A549 (cell line): ENCODE measurements at regions not wholly inside any gene's neighbourhood (a gene's known extent, or its start where the extent isn't known, plus 50 kb on each side); places are given as distances from the start of the nearest gene placed in this dataset.

ENCODE experiments used
- BHLHE40 ChIP-seq: IDR thresholded peaks from 2 replicates; pipeline ENCODE4 v1.6.1; 2012; ENCODE audit warnings: low read depth, low read length, inconsistent platforms
- CHD2 ChIP-seq: fragments of 150-350 bp; IDR thresholded peaks from 2 replicates; pipeline ENCODE4 v1.6.1; 2014; ENCODE audit warnings: low read length; ENCODE audit not compliant: partially characterized antibody
- CHD4 ChIP-seq: fragments of 200-600 bp; sonication (generic); IDR thresholded peaks from 2 replicates; pipeline ENCODE4 v1.6.1; 2016; ENCODE audit warnings: antibody characterized with exemption, mild to moderate bottlenecking, borderline replicate concordance
- MAZ ChIP-seq: fragments of 150-350 bp; IDR thresholded peaks from 2 replicates; pipeline ENCODE4 v1.6.1; 2014; ENCODE audit warnings: antibody characterized with exemption, low read depth, low read length, borderline replicate concordance
- POLR2A ChIP-seq: IDR thresholded peaks from 2 replicates; pipeline ENCODE4 v1.6.1; 2012; ENCODE audit warnings: mild to moderate bottlenecking, low read length
- RCOR1 ChIP-seq: fragments of 150-350 bp; IDR thresholded peaks from 2 replicates; pipeline ENCODE4 v1.6.1; 2014; ENCODE audit warnings: antibody characterized with exemption, low read length, low read depth
- SREBF2 ChIP-seq: fragments of 450-650 bp; IDR thresholded peaks from 2 replicates; pipeline ENCODE4 v1.6.1; 2014; ENCODE audit warnings: mild to moderate bottlenecking, moderate library complexity
- TF ChIP-seq, protein P1 (sequence below): fragments of >200 bp; sonication (Bioruptor Twin); formaldehyde crosslinking; IDR thresholded peaks from 3 replicates; pipeline ENCODE4 v1.5.1; 2016

DNA sequence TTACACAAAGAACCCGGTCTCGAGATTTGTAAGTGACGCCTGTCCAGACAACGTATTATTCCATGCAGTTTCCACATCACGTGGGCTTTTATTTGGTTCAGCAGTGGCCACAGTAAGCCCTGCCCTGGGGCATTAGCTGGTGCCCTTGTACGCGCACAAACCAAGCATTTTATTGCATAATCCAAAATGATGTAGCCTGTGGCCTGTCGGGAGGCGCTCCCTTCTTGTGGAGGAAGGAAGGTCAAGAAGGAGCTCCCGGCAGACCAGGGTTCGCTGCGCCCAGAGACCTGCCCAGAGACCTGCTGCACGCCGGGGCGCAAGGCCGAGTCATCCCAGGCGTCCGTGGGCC is 179.6 kb upstream of the ALKAL2 start:
- TF ChIP-seq SREBF2 (no peak), CHD2 (no peak), POLR2A (no peak), MAZ (no peak), CHD4 (no peak), BHLHE40 (no peak), RCOR1 (no peak)
- TF ChIP-seq, protein P1, sequence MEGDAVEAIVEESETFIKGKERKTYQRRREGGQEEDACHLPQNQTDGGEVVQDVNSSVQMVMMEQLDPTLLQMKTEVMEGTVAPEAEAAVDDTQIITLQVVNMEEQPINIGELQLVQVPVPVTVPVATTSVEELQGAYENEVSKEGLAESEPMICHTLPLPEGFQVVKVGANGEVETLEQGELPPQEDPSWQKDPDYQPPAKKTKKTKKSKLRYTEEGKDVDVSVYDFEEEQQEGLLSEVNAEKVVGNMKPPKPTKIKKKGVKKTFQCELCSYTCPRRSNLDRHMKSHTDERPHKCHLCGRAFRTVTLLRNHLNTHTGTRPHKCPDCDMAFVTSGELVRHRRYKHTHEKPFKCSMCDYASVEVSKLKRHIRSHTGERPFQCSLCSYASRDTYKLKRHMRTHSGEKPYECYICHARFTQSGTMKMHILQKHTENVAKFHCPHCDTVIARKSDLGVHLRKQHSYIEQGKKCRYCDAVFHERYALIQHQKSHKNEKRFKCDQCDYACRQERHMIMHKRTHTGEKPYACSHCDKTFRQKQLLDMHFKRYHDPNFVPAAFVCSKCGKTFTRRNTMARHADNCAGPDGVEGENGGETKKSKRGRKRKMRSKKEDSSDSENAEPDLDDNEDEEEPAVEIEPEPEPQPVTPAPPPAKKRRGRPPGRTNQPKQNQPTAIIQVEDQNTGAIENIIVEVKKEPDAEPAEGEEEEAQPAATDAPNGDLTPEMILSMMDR, result no peak
